CD4-positive, alpha-beta memory T cell (primary cell): ENCODE measurements at regions not wholly inside any gene's neighbourhood (a gene's known extent, or its start where the extent isn't known, plus 50 kb on each side); places are given as distances from the start of the nearest gene placed in this dataset.

Experiments
- CTCF ChIA-PET: fragments of 350-600 bp; sonication (Branson Sonifier 250); formaldehyde crosslinking; loops from one replicate; lab custom pipeline; 2021; ENCODE audit warnings: inconsistent platforms; ENCODE audit not compliant: partially characterized antibody; lab: Charles Lee
- POLR2A ChIA-PET: fragments of 350-600 bp; sonication (Branson Sonifier 250); formaldehyde crosslinking; loops from one replicate; lab custom pipeline; 2021; ENCODE audit not compliant: partially characterized antibody; lab: Charles Lee
- DNase-seq, 5 donors: peaks; one replicate each; pipeline versions ENCODE4 v3.0.0 to v3.0.0-alpha.2; 2020 to 2022; ENCODE audit warnings: mixed read lengths in 1 of 5
- H3K27ac ChIP-seq: one replicate; pipeline ENCODE4 v1.7.0; 2013; ENCODE audit warnings: low read depth, low read length
- H3K27me3 ChIP-seq: 2 replicates; pipeline ENCODE4 v1.7.0; 2013; ENCODE audit warnings: mild to moderate bottlenecking, low read length, moderate library complexity; ENCODE audit not compliant: insufficient read depth
- H3K36me3 ChIP-seq: 2 replicates; pipeline ENCODE4 v1.7.0; 2013; ENCODE audit warnings: mild to moderate bottlenecking, low read length, moderate library complexity; ENCODE audit not compliant: insufficient read depth
- H3K4me1 ChIP-seq: 2 replicates; pipeline ENCODE4 v1.7.0; 2013; ENCODE audit warnings: mild to moderate bottlenecking, low read length, moderate library complexity; ENCODE audit not compliant: insufficient read depth
- H3K4me3 ChIP-seq, 2 donors: one replicate each; pipeline ENCODE4 v1.7.0; 2013; ENCODE audit warnings: low read length in 2 of 2, mild to moderate bottlenecking in 1 of 2
- H3K9me3 ChIP-seq, 2 donors: one replicate each; pipeline ENCODE4 v1.7.0; 2013; ENCODE audit warnings: low read length in 2 of 2, control low read depth in 1 of 2; ENCODE audit not compliant: control insufficient read depth in 1 of 2
- H3K27ac Mint-ChIP-seq, 7 donors: one replicate each; pipeline ENCODE4 v1.8.0; 2020 to 2021; ENCODE audit warnings: mixed read lengths in 7 of 7, mild to moderate bottlenecking in 6 of 7, inconsistent platforms in 3 of 7, moderate library complexity in 3 of 7
- H3K27me3 Mint-ChIP-seq, 2 donors: one replicate each; pipeline ENCODE4 v1.8.0; 2020 to 2021; ENCODE audit warnings: mixed read lengths in 2 of 2
- H3K36me3 Mint-ChIP-seq, 2 donors: one replicate each; pipeline ENCODE4 v1.8.0; 2020 to 2021; ENCODE audit warnings: mixed read lengths in 2 of 2, inconsistent platforms in 1 of 2, mild to moderate bottlenecking in 1 of 2
- H3K4me1 Mint-ChIP-seq, 4 donors: one replicate each; pipeline ENCODE4 v1.8.0; 2020 to 2021; ENCODE audit warnings: mixed read lengths in 4 of 4, mild to moderate bottlenecking in 1 of 4
- H3K4me3 Mint-ChIP-seq, 8 donors: one replicate each; pipeline ENCODE4 v1.8.0; 2020 to 2021; ENCODE audit warnings: mixed read lengths in 8 of 8, mild to moderate bottlenecking in 7 of 8, moderate library complexity in 6 of 8, inconsistent platforms in 3 of 8
- H3K9me3 Mint-ChIP-seq, 8 donors: one replicate each; pipeline ENCODE4 v1.8.0; 2020 to 2021; ENCODE audit warnings: mixed read lengths in 8 of 8, mild to moderate bottlenecking in 5 of 8, inconsistent platforms in 3 of 8, moderate library complexity in 1 of 8
- intact Hi-C: fragments of 100-400 bp; cut with micrococcal nuclease; formaldehyde crosslinking; loops from one replicate; pipeline ENCODE4 v1.15.1; 2023

DNA sequence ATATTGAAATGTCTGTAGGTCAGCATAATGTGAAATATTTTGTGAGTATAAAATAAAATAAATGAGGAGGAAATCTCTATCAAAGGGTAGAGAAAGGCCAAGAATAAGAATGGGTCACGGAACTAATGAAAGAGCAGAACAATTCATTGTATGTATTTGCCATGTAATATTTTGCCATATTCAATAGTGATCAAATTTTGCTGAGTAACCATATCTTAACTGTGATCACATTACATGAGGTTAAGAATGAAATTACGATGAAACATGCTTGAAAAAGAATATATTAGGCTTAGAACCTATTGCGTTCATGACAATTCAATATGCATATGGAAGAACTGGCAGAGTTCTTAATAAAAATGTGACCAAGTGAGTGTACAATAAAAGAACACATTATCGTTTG is 437.2 kb upstream of the NRXN1 start:
- Histone ChIP-seq H3K9me3 (no peaks in the 10 kb centered on the region), H3K4me3 (no peak overlapping the region), H3K36me3 (no peaks in the 10 kb centered on the region), H3K4me1 (no peaks in the 10 kb centered on the region), H3K27ac (no peak overlapping the region), H3K27me3 (no peaks in the 10 kb centered on the region)
- no peak for DNase-seq
- Mint-ChIP-seq H3K27ac (no peak overlapping the region), H3K27me3 (no peaks in the 10 kb centered on the region), H3K4me1 (no peaks in the 10 kb centered on the region), H3K9me3 (peaks cover 2 to 11% (median 4%) of the 10 kb centered on the region in 8 donors), H3K4me3 (no peak overlapping the region), H3K36me3 (no peaks in the 10 kb centered on the region)
- intact Hi-C loops = no loop called here
- CTCF ChIA-PET = no interaction called here
- POLR2A ChIA-PET = no interaction called here

DNA sequence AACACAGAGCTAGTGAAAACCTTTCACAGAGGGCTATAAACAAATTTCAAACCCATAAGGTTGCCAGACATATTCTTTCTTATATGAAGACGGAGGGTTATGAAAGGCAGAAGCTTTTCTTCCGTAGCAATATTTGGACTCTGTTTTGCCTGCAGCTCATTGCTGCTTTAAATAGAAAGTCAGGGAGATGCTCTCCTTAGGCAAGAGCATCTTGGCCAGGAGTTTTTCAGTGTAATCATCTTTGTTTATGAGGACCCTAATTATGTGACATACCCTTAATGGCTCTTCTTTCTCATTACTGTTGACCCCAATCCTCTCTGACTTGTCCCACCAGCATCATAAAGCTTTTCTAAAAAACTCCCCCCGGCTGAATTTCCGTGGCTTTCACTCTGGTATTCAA is 433.4 kb upstream of the NRXN1 start:
- Mint-ChIP-seq H3K4me3 (no peak overlapping the region), H3K36me3 (no peaks in the 10 kb centered on the region), H3K27me3 (no peaks in the 10 kb centered on the region), H3K9me3 (peaks cover 0 to 10% (median 3%) of the 10 kb centered on the region in 8 donors), H3K27ac (no peak overlapping the region), H3K4me1 (no peaks in the 10 kb centered on the region)
- no peak overlapping the region for H3K27ac ChIP-seq
- H3K27me3 ChIP-seq = no peaks in the 10 kb centered on the region
- H3K4me1 ChIP-seq = no peaks in the 10 kb centered on the region
- POLR2A ChIA-PET = no interaction called here
- no peak overlapping the region for H3K4me3 ChIP-seq
- CTCF ChIA-PET = no interaction called here
- H3K9me3 ChIP-seq = no peaks in the 10 kb centered on the region
- H3K36me3 ChIP-seq = no peaks in the 10 kb centered on the region
- no peak for DNase-seq
- intact Hi-C loops = no loop called here

DNA sequence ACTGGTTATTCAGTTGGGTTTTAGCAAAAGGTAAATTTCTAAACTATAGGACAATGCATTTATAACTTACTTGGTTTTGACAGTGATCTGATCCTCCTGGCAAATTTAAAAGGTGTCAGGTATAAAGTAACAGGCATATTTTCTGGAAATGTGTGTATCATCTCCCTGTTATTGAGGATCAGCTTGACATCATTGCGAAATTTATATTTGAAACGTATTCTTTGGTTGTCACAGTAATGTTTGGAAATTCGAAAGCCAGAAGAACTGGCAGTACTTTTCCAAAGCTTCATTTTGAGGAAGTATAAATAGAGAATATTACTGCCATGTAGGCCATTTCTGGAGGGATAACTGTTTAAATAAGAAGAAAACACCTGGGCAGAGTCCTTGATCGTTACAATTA is 422.2 kb upstream of the NRXN1 start:
- POLR2A ChIA-PET = no interaction called here
- no peak overlapping the region for H3K27ac ChIP-seq
- intact Hi-C loops = no loop called here

DNA sequence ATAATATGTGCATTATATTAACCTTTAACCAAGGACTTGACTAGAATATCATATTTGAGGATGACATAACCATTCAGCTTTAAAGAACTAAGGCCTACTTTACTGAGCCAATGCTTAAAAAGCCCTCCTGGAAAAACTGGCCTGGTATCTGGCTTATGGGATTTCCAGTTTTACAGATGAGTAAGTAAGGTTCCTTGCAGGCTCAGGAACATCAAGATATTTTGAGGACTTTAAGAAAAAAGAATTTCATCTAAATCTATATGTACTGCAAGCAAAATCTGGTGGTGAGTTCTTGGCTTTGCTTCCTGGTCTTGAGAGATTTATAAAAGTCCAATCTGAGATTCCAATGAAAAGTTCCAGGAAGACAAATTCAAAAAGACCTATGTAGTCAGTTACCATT is 417.0 kb upstream of the NRXN1 start:
- Histone ChIP-seq H3K27me3 (no peaks in the 10 kb centered on the region), H3K36me3 (no peaks in the 10 kb centered on the region), H3K4me3 (no peak overlapping the region), H3K27ac (no peak overlapping the region), H3K9me3 (no peaks in the 10 kb centered on the region), H3K4me1 (no peaks in the 10 kb centered on the region)
- H3K27me3 Mint-ChIP-seq = no peaks in the 10 kb centered on the region
- H3K36me3 Mint-ChIP-seq = no peaks in the 10 kb centered on the region
- no peak overlapping the region for H3K27ac Mint-ChIP-seq
- H3K4me1 Mint-ChIP-seq = no peaks in the 10 kb centered on the region
- POLR2A ChIA-PET = no interaction called here
- H3K9me3 Mint-ChIP-seq = peaks cover 5 to 39% (median 14%) of the 10 kb centered on the region in 8 donors
- CTCF ChIA-PET = no interaction called here
- intact Hi-C loops = no loop called here
- no peak overlapping the region for H3K4me3 Mint-ChIP-seq
- no peak for DNase-seq

More for the DNA sequence above, 422.2 kb upstream of the NRXN1 start:
- Mint-ChIP-seq H3K4me1 (no peaks in the 10 kb centered on the region), H3K9me3 (peaks cover 5 to 25% (median 12%) of the 10 kb centered on the region in 8 donors), H3K27me3 (no peaks in the 10 kb centered on the region), H3K27ac (no peak overlapping the region), H3K36me3 (no peaks in the 10 kb centered on the region), H3K4me3 (no peak overlapping the region)
- Histone ChIP-seq H3K9me3 (peaks cover 0 to 3% of the 10 kb centered on the region in 2 donors), H3K4me1 (no peaks in the 10 kb centered on the region), H3K36me3 (no peaks in the 10 kb centered on the region), H3K27me3 (no peaks in the 10 kb centered on the region), H3K4me3 (no peak overlapping the region)
- CTCF ChIA-PET = no interaction called here
- no peak for DNase-seq

GRCh38 chr2:51441786-51442185 is 409.9 kb upstream of the NRXN1 start:
- no peak overlapping the region for H3K4me3 ChIP-seq
- no peak for DNase-seq
- ChIA-PET POLR2A (no interaction called here), CTCF (no interaction called here)
- no peaks in the 10 kb centered on the region for H3K4me1 Mint-ChIP-seq
- peaks cover 0 to 12% (median 4%) of the 10 kb centered on the region in 8 donors for H3K9me3 Mint-ChIP-seq
- no peaks in the 10 kb centered on the region for H3K27me3 ChIP-seq
- no peaks in the 10 kb centered on the region for H3K4me1 ChIP-seq
- intact Hi-C loops = no loop called here
- H3K36me3 Mint-ChIP-seq = no peaks in the 10 kb centered on the region
- H3K27ac ChIP-seq = no peak overlapping the region
- no peaks in the 10 kb centered on the region for H3K27me3 Mint-ChIP-seq
- H3K36me3 ChIP-seq = no peaks in the 10 kb centered on the region
- no peak overlapping the region for H3K27ac Mint-ChIP-seq
- H3K9me3 ChIP-seq = no peaks in the 10 kb centered on the region
- H3K4me3 Mint-ChIP-seq = no peak overlapping the region

DNA sequence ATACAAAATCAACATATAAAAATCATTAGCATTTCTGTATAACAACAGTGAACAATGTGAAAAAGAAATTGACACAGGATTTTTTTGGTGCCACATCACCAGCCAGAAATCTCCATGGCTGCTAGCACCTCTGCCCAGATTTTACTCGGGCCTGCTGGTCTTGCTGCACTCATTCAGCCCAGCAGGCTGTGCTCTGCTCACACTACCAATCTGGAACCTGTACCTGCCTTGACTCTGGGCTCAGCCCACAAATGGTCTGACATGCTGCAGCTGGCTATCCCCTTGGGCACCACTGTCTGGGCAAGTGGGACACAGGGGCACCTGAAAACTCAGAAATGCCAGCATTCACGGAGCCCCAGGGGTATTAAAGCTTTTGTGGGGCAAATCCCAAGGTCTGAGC is 392.5 kb upstream of the NRXN1 start:
- CTCF ChIA-PET = no interaction called here
- Histone ChIP-seq H3K4me1 (no peaks in the 10 kb centered on the region), H3K9me3 (no peaks in the 10 kb centered on the region), H3K36me3 (no peaks in the 10 kb centered on the region), H3K4me3 (no peak overlapping the region), H3K27me3 (no peaks in the 10 kb centered on the region), H3K27ac (no peak overlapping the region)
- peaks cover 8 to 28% (median 17%) of the 10 kb centered on the region in 8 donors for H3K9me3 Mint-ChIP-seq
- DNase-seq = no peak
- no peaks in the 10 kb centered on the region for H3K4me1 Mint-ChIP-seq
- no peak overlapping the region for H3K4me3 Mint-ChIP-seq
- H3K36me3 Mint-ChIP-seq = no peaks in the 10 kb centered on the region
- H3K27me3 Mint-ChIP-seq = no peaks in the 10 kb centered on the region
- POLR2A ChIA-PET = no interaction called here
- intact Hi-C loops = no loop called here
- no peak overlapping the region for H3K27ac Mint-ChIP-seq

GRCh38 chr2:51420511-51420910 is 388.6 kb upstream of the NRXN1 start:
- H3K36me3 ChIP-seq = no peaks in the 10 kb centered on the region

GRCh38 chr2:51413726-51414125 is 381.8 kb upstream of the NRXN1 start:
- H3K27ac ChIP-seq = no peak overlapping the region
- H3K4me3 Mint-ChIP-seq = peak overlapping the region in 1 of 8 donors; percentile 20
- POLR2A ChIA-PET = no interaction called here
- CTCF ChIA-PET = no interaction called here
- no peak overlapping the region for H3K4me3 ChIP-seq
- no peaks in the 10 kb centered on the region for H3K27me3 Mint-ChIP-seq
- peaks cover 0 to 4% of the 10 kb centered on the region in 2 donors for H3K9me3 ChIP-seq
- peaks cover 0 to 10% (median 5%) of the 10 kb centered on the region in 8 donors for H3K9me3 Mint-ChIP-seq
- no peaks in the 10 kb centered on the region for H3K36me3 Mint-ChIP-seq
- intact Hi-C loops = no loop called here
- H3K4me1 ChIP-seq = no peaks in the 10 kb centered on the region
- H3K36me3 ChIP-seq = no peaks in the 10 kb centered on the region
- no peaks in the 10 kb centered on the region for H3K4me1 Mint-ChIP-seq
- H3K27ac Mint-ChIP-seq = no peak overlapping the region
- no peak for DNase-seq
- H3K27me3 ChIP-seq = no peaks in the 10 kb centered on the region

More at GRCh38 chr2:51420511-51420910, 388.6 kb upstream of the NRXN1 start:
- intact Hi-C loops = no loop called here
- Histone ChIP-seq H3K4me3 (no peak overlapping the region), H3K27ac (no peak overlapping the region), H3K9me3 (no peaks in the 10 kb centered on the region), H3K4me1 (no peaks in the 10 kb centered on the region), H3K27me3 (no peaks in the 10 kb centered on the region)
- Mint-ChIP-seq H3K9me3 (peaks cover 2 to 14% (median 9%) of the 10 kb centered on the region in 8 donors), H3K4me1 (no peaks in the 10 kb centered on the region), H3K27me3 (no peaks in the 10 kb centered on the region), H3K36me3 (no peaks in the 10 kb centered on the region), H3K27ac (no peak overlapping the region), H3K4me3 (no peak overlapping the region)
- no peak for DNase-seq
- ChIA-PET CTCF (no interaction called here), POLR2A (no interaction called here)
